ENCODE measurements at regions not wholly inside any gene's neighbourhood (a gene's known extent, or its start where the extent isn't known, plus 50 kb on each side); places are given as distances from the start of the nearest gene placed in this dataset.
"Not testable (repeated sequence)": the region's sequence is repeated elsewhere in the genome, so short reads cannot be mapped to it uniquely, and the experiment has no call there.

- no peak for DNase-seq
Observed at GRCh38 chr7:43054052-43054722, 58.3 kb upstream of the HECW1 start.

GRCh38 chr7:43057141-43057540 lies 55.3 kb upstream of the HECW1 start:
- no peak for DNase-seq

- DNase-seq = no peak
Observed at GRCh38 chr7:43058271-43059066, 54.0 kb upstream of the HECW1 start.

- DNase-seq = not testable (repeated sequence)
Observed at GRCh38 chr7:43059067-43059600, 53.3 kb upstream of the HECW1 start.

All from T-helper 1 cell (primary cell).